ENCODE measurements at regions not wholly inside any gene's neighbourhood (a gene's known extent, or its start where the extent isn't known, plus 50 kb on each side); places are given as distances from the start of the nearest gene placed in this dataset.

- ChIA-PET CTCF (interaction anchor here (0.7 to 1.5 kb wide), 3 partner anchors 15 to 171 kb away, joined by 3 to 5 read pairs (median 5); no protein-coding TSS in a partner anchor), POLR2A (interaction anchor here (0.6 kb wide), 1 partner anchor 623 kb away, joined by 3 read pairs; no protein-coding TSS in a partner anchor), RAD21 (ENCODE audit: unreplicated experiment) (no interaction called here), SMC1A (ENCODE audit: uncharacterized antibody, unreplicated experiment) (interaction anchor here (1.2 kb wide), 1 partner anchor 51 kb away, joined by 3 read pairs; no protein-coding TSS in a partner anchor)
- Histone ChIP-seq H3K4me3 (no peak overlapping the region), H4K20me1 (ENCODE audit: control insufficient read depth, insufficient read depth) (no peaks in the 10 kb centered on the region), H3K4me2 (ENCODE audit: control insufficient read depth, insufficient read depth) (no peak overlapping the region), H3K9ac (ENCODE audit: control insufficient read depth, insufficient read depth, low read length) (no peak overlapping the region), H3K27ac (ENCODE audit: control insufficient read depth, insufficient read depth) (no peak overlapping the region), H3K27me3 (replicated peaks in 1 of 2; ENCODE audit: control insufficient read depth in 2 of 2, insufficient read depth in 2 of 2, low read length in 1 of 2) (no peaks in the 10 kb centered on the region), H3K36me3 (ENCODE audit: control insufficient read depth in 2 of 2, insufficient read depth in 2 of 2, low read length in 1 of 2) (no peaks in the 10 kb centered on the region), H3K4me1 (ENCODE audit: control insufficient read depth, insufficient read depth, low read length) (no peaks in the 10 kb centered on the region), H2AFZ (ENCODE audit: control insufficient read depth, low read depth, low read length) (no peak overlapping the region), H3K9me3 (replicated peaks; ENCODE audit: control insufficient read depth, insufficient read depth, low read length) (no peaks in the 10 kb centered on the region), H3K79me2 (ENCODE audit: control insufficient read depth, insufficient read depth, low read length) (no peaks in the 10 kb centered on the region)
- TF ChIP-seq RAD21 (IDR thresholded peaks at IDR 0.05; ENCODE audit: insufficient read depth, low read depth, low read length) = peak; percentile 47
- peak; percentile 27; the same call in 1 of the 2 replicates for TF ChIP-seq SMC3 (IDR thresholded peaks at IDR 0.05; ENCODE audit: borderline replicate concordance, low read length)
- TF ChIP-seq, protein P1, sequence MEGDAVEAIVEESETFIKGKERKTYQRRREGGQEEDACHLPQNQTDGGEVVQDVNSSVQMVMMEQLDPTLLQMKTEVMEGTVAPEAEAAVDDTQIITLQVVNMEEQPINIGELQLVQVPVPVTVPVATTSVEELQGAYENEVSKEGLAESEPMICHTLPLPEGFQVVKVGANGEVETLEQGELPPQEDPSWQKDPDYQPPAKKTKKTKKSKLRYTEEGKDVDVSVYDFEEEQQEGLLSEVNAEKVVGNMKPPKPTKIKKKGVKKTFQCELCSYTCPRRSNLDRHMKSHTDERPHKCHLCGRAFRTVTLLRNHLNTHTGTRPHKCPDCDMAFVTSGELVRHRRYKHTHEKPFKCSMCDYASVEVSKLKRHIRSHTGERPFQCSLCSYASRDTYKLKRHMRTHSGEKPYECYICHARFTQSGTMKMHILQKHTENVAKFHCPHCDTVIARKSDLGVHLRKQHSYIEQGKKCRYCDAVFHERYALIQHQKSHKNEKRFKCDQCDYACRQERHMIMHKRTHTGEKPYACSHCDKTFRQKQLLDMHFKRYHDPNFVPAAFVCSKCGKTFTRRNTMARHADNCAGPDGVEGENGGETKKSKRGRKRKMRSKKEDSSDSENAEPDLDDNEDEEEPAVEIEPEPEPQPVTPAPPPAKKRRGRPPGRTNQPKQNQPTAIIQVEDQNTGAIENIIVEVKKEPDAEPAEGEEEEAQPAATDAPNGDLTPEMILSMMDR (IDR thresholded peaks at IDR 0.05 in 2 of 3, conservative IDR thresholded peaks at IDR 0.05 in 1 of 3; ENCODE audit: control insufficient read depth in 2 of 3, extremely low read depth in 1 of 3, insufficient read depth in 1 of 3, low read depth in 3 of 3, low read length in 3 of 3) = peak in 2 of 3 experiments; percentile 8 to 34; a peak in 3 of 6 replicates
- no peak for TF ChIP-seq MXI1 (IDR thresholded peaks at IDR 0.05; ENCODE audit: low read depth, low read length)
- FAIRE-seq (no peak), DNase-seq (ENCODE audit: low read depth, low spot score) (no peak), ATAC-seq (peak; percentile 51; the same call in 2 of the 3 replicates)
- no TSS peak for BruUV-seq (replicated peaks)
- intact Hi-C loops (cut with micrococcal nuclease; ENCODE audit: unreplicated experiment) (no loop called here), in situ Hi-C loops (cut with MboI) (no loop called here)
- 3% methylated on average over 2 of the region's 2 CpGs for WGBS (ENCODE audit: insufficient coverage, insufficient replicate concordance, low lambda C conversion rate, missing lambda C conversion rate)
Observed at GRCh38 chr5:114898602-114899001, 271.1 kb downstream of the TRIM36 start.

- Histone ChIP-seq H3K27ac (ENCODE audit: control insufficient read depth, insufficient read depth) (no peak overlapping the region), H3K36me3 (ENCODE audit: control insufficient read depth in 2 of 2, insufficient read depth in 2 of 2, low read length in 1 of 2) (no peaks in the 10 kb centered on the region), H3K4me3 (no peak overlapping the region), H4K20me1 (ENCODE audit: control insufficient read depth, insufficient read depth) (no peaks in the 10 kb centered on the region), H2AFZ (ENCODE audit: control insufficient read depth, low read depth, low read length) (no peak overlapping the region), H3K9me3 (replicated peaks; ENCODE audit: control insufficient read depth, insufficient read depth, low read length) (no peaks in the 10 kb centered on the region), H3K79me2 (ENCODE audit: control insufficient read depth, insufficient read depth, low read length) (no peaks in the 10 kb centered on the region), H3K4me1 (ENCODE audit: control insufficient read depth, insufficient read depth, low read length) (no peaks in the 10 kb centered on the region), H3K9ac (ENCODE audit: control insufficient read depth, insufficient read depth, low read length) (no peak overlapping the region), H3K4me2 (ENCODE audit: control insufficient read depth, insufficient read depth) (no peak overlapping the region), H3K27me3 (replicated peaks in 1 of 2; ENCODE audit: control insufficient read depth in 2 of 2, insufficient read depth in 2 of 2, low read length in 1 of 2) (no peaks in the 10 kb centered on the region)
- FAIRE-seq (no peak), ATAC-seq (no peak), DNase-seq (ENCODE audit: low read depth, low spot score) (no peak)
- BruUV-seq (replicated peaks) = no TSS peak
- ChIA-PET CTCF (no interaction called here), SMC1A (ENCODE audit: uncharacterized antibody, unreplicated experiment) (no interaction called here), RAD21 (ENCODE audit: unreplicated experiment) (no interaction called here), POLR2A (no interaction called here)
- intact Hi-C loops (cut with micrococcal nuclease; ENCODE audit: unreplicated experiment) = no loop called here
- WGBS (ENCODE audit: insufficient coverage, insufficient replicate concordance, low lambda C conversion rate, missing lambda C conversion rate) = 11% methylated on average over 2 of the region's 2 CpGs
- in situ Hi-C loops (cut with MboI) = no loop called here
- TF ChIP-seq SUPT20H (IDR thresholded peaks at IDR 0.05; ENCODE audit: borderline replicate concordance, control insufficient read depth, low read depth, low read length) (no peak), CBFB (IDR thresholded peaks at IDR 0.05; ENCODE audit: low read depth) (no peak), HDAC6 (IDR thresholded peaks at IDR 0.05; ENCODE audit: unreplicated experiment) (no peak), ZNF622 (IDR thresholded peaks at IDR 0.05) (no peak), NFYB (IDR thresholded peaks at IDR 0.05; ENCODE audit: insufficient read depth, low read depth, low read length) (no peak), ELK1 (IDR thresholded peaks at IDR 0.05; ENCODE audit: low read depth, low read length) (no peak), ATF2 (IDR thresholded peaks at IDR 0.05; ENCODE audit: low read length) (no peak)
Observed at GRCh38 chr5:114883675-114884074, 286.0 kb downstream of the TRIM36 start.
